ENCODE measurements at regions not wholly inside any gene's neighbourhood (a gene's known extent, or its start where the extent isn't known, plus 50 kb on each side); places are given as distances from the start of the nearest gene placed in this dataset.

- DNase-seq: no peak
Measured at GRCh38 chr11:13105237-13105844, 96.2 kb downstream of the RASSF10 start.

- no peak for DNase-seq
Measured at GRCh38 chr11:13107544-13108044, 98.5 kb downstream of the RASSF10 start.

GRCh38 chr11:13108416-13108815 is 99.3 kb downstream of the RASSF10 start:
- DNase-seq: no peak

GRCh38 chr11:13109616-13110015 is 100.5 kb downstream of the RASSF10 start:
- no peak for DNase-seq

GRCh38 chr11:13110145-13110544 is 101.0 kb downstream of the RASSF10 start:
- DNase-seq: no peak

GRCh38 chr11:13110929-13111812 is 102.1 kb downstream of the RASSF10 start:
- no peak for DNase-seq

GRCh38 chr11:13111813-13112130 is 102.7 kb downstream of the RASSF10 start:
- no peak for DNase-seq

- DNase-seq: peak; percentile 78
Measured at GRCh38 chr11:13114566-13115379, 105.7 kb downstream of the RASSF10 start.

GRCh38 chr11:13115380-13115675 is 106.2 kb downstream of the RASSF10 start:
- no peak for DNase-seq

- DNase-seq: no peak
Measured at GRCh38 chr11:13116491-13116890, 107.4 kb downstream of the RASSF10 start.

- DNase-seq: no peak
Measured at GRCh38 chr11:13117344-13117743, 108.2 kb downstream of the RASSF10 start.

- DNase-seq: no peak
Measured at GRCh38 chr11:13118194-13118593, 109.1 kb downstream of the RASSF10 start.

GRCh38 chr11:13118650-13119049 is 109.5 kb downstream of the RASSF10 start:
- no peak for DNase-seq

GRCh38 chr11:13119361-13119760 is 110.2 kb downstream of the RASSF10 start:
- DNase-seq: no peak

- DNase-seq: peak; percentile 46
Measured at GRCh38 chr11:13119941-13120520, 110.9 kb downstream of the RASSF10 start.

- no peak for DNase-seq
Measured at GRCh38 chr11:13120691-13121090, 111.6 kb downstream of the RASSF10 start.

- DNase-seq: no peak
Measured at GRCh38 chr11:13126430-13126829, 117.3 kb downstream of the RASSF10 start.

- DNase-seq: no peak
Measured at GRCh38 chr11:13127161-13127560, 118.0 kb downstream of the RASSF10 start.

GRCh38 chr11:13128354-13128753 is 119.2 kb downstream of the RASSF10 start:
- DNase-seq: no peak

GRCh38 chr11:13134066-13134465 is 125.0 kb downstream of the RASSF10 start:
- peak; percentile 72 for DNase-seq

GRCh38 chr11:13134886-13135285 is 125.8 kb downstream of the RASSF10 start:
- DNase-seq: no peak

GRCh38 chr11:13135385-13136271 is 126.5 kb downstream of the RASSF10 start:
- DNase-seq: peak; percentile 54
